Endothelial cell (in vitro differentiated cells): ENCODE measurements at regions not wholly inside any gene's neighbourhood (a gene's known extent, or its start where the extent isn't known, plus 50 kb on each side); places are given as distances from the start of the nearest gene placed in this dataset.
"Not testable (repeated sequence)": the region's sequence is repeated elsewhere in the genome, so short reads cannot be mapped to it uniquely, and the experiment has no call there.

ENCODE experiments used
- DNase-seq: peaks from one replicate; pipeline ENCODE4 v3.0.0; 2021; ENCODE audit warnings: low spot score
- H3K27ac Mint-ChIP-seq: one replicate; pipeline ENCODE4 v1.8.0; 2021; ENCODE audit warnings: mixed read lengths, inconsistent platforms; ENCODE audit not compliant: unreplicated experiment
- H3K27me3 Mint-ChIP-seq: one replicate; pipeline ENCODE4 v1.8.0; 2021; ENCODE audit warnings: mild to moderate bottlenecking, moderate library complexity, mixed read lengths, inconsistent platforms; ENCODE audit not compliant: unreplicated experiment
- H3K36me3 Mint-ChIP-seq: one replicate; pipeline ENCODE4 v1.8.0; 2021; ENCODE audit warnings: mild to moderate bottlenecking, low read depth, mixed read lengths, inconsistent platforms; ENCODE audit not compliant: unreplicated experiment
- H3K4me1 Mint-ChIP-seq: one replicate; pipeline ENCODE4 v1.8.0; 2021; ENCODE audit warnings: mild to moderate bottlenecking, mixed read lengths, inconsistent platforms; ENCODE audit not compliant: unreplicated experiment
- H3K4me3 Mint-ChIP-seq: one replicate; pipeline ENCODE4 v1.8.0; 2021; ENCODE audit warnings: mild to moderate bottlenecking, mixed read lengths, inconsistent platforms; ENCODE audit not compliant: unreplicated experiment
- H3K9me3 Mint-ChIP-seq: one replicate; pipeline ENCODE4 v1.8.0; 2021; ENCODE audit warnings: mixed read lengths, inconsistent platforms; ENCODE audit not compliant: unreplicated experiment
- CTCF ChIP-seq: fragments of 200-600 bp; sonication (generic); IDR thresholded peaks from one replicate; pipeline ENCODE4 v1.5.0; 2021; ENCODE audit warnings: antibody characterized with exemption; ENCODE audit not compliant: unreplicated experiment

- Mint-ChIP-seq H3K27ac (no peak overlapping the region), H3K27me3 (no peaks in the 10 kb centered on the region), H3K9me3 (no peaks in the 10 kb centered on the region), H3K4me3 (no peak overlapping the region), H3K36me3 (no peaks in the 10 kb centered on the region), H3K4me1 (no peaks in the 10 kb centered on the region)
- DNase-seq, result no peak
- TF ChIP-seq CTCF, result no peak
Measured at GRCh38 chr18:59795882-59796281, 98.7 kb upstream of the CCBE1 start.

GRCh38 chr18:59792353-59792752 lies 95.1 kb upstream of the CCBE1 start:
- Mint-ChIP-seq H3K9me3 (no peaks in the 10 kb centered on the region), H3K4me3 (no peak overlapping the region), H3K4me1 (no peaks in the 10 kb centered on the region), H3K27ac (no peak overlapping the region), H3K27me3 (no peaks in the 10 kb centered on the region), H3K36me3 (no peaks in the 10 kb centered on the region)
- no peak for DNase-seq
- TF ChIP-seq CTCF, result no peak

GRCh38 chr18:59790346-59790936 lies 93.2 kb upstream of the CCBE1 start:
- not testable (repeated sequence) for H3K4me3 Mint-ChIP-seq, H3K36me3 Mint-ChIP-seq, DNase-seq

GRCh38 chr18:59788791-59789106 lies 91.5 kb upstream of the CCBE1 start:
- no peak for DNase-seq
- Mint-ChIP-seq H3K36me3 (no peaks in the 10 kb centered on the region), H3K27me3 (no peaks in the 10 kb centered on the region), H3K9me3 (no peaks in the 10 kb centered on the region), H3K4me1 (no peaks in the 10 kb centered on the region), H3K4me3 (no peak overlapping the region), H3K27ac (no peak overlapping the region)
- TF ChIP-seq CTCF, result no peak

More at GRCh38 chr18:59790346-59790936, 93.2 kb upstream of the CCBE1 start:
- not testable (repeated sequence) for H3K27ac Mint-ChIP-seq, H3K27me3 Mint-ChIP-seq, H3K9me3 Mint-ChIP-seq, H3K4me1 Mint-ChIP-seq

- Mint-ChIP-seq H3K9me3 (no peaks in the 10 kb centered on the region), H3K27me3 (no peaks in the 10 kb centered on the region), H3K27ac (no peak overlapping the region), H3K4me1 (no peaks in the 10 kb centered on the region), H3K4me3 (no peak overlapping the region), H3K36me3 (no peaks in the 10 kb centered on the region)
- no peak for TF ChIP-seq CTCF
- no peak for DNase-seq
Measured at GRCh38 chr18:59787998-59788790, 91.0 kb upstream of the CCBE1 start.
